DMS79 treated with DMSO at 0.1 percent for 48 hours (cell line): ENCODE measurements at regions not wholly inside any gene's neighbourhood (a gene's known extent, or its start where the extent isn't known, plus 50 kb on each side); places are given as distances from the start of the nearest gene placed in this dataset.
"Not testable (repeated sequence)": the region's sequence is repeated elsewhere in the genome, so short reads cannot be mapped to it uniquely, and the experiment has no call there.

Experiments used
- DNase-seq: peaks from one replicate; lab custom pipeline; 2025; lab: John Stamatoyannopoulos, UW

GRCh38 chr11:110347660-110348059, 51.2 kb upstream of the RDX start:
- DNase-seq = no peak

GRCh38 chr11:110349138-110349996, 53.0 kb upstream of the RDX start:
- DNase-seq = no peak

GRCh38 chr11:110349997-110350383, 53.6 kb upstream of the RDX start:
- not testable (repeated sequence) for DNase-seq

GRCh38 chr11:110355011-110355744, 58.8 kb upstream of the RDX start:
- DNase-seq = no peak

GRCh38 chr11:110356762-110357671, 60.6 kb upstream of the RDX start:
- no peak for DNase-seq

- no peak for DNase-seq
Observed at GRCh38 chr11:110358336-110358735, 61.9 kb upstream of the RDX start.

GRCh38 chr11:110360781-110361408, 64.5 kb upstream of the RDX start:
- DNase-seq = not testable (repeated sequence)

GRCh38 chr11:110362971-110363509, 66.6 kb upstream of the RDX start:
- no peak for DNase-seq

- DNase-seq = peak; percentile 95
Observed at GRCh38 chr11:110366291-110366690, 63.5 kb upstream of the FDX1 start.

GRCh38 chr11:110367571-110367970, 62.2 kb upstream of the FDX1 start:
- DNase-seq = peak; percentile 46

- DNase-seq = no peak
Observed at GRCh38 chr11:110371084-110371483, 58.7 kb upstream of the FDX1 start.

- DNase-seq = no peak
Observed at GRCh38 chr11:110373051-110373702, 56.6 kb upstream of the FDX1 start.

- no peak for DNase-seq
Observed at GRCh38 chr11:110374921-110375320, 54.8 kb upstream of the FDX1 start.

GRCh38 chr11:110375351-110375750, 54.4 kb upstream of the FDX1 start:
- DNase-seq = no peak

GRCh38 chr11:110376021-110376420, 53.7 kb upstream of the FDX1 start:
- no peak for DNase-seq

- peak; percentile 94 for DNase-seq
Observed at GRCh38 chr11:110376711-110377324, 52.9 kb upstream of the FDX1 start.

- DNase-seq = no peak
Observed at GRCh38 chr11:110377434-110377833, 52.3 kb upstream of the FDX1 start.

- no peak for DNase-seq
Observed at GRCh38 chr11:110379261-110379660, 50.5 kb upstream of the FDX1 start.

- no peak for DNase-seq
Observed at GRCh38 chr11:110379936-110380335, 49.8 kb upstream of the FDX1 start.
